K562 (cell line): ENCODE measurements at regions not wholly inside any gene's neighbourhood (a gene's known extent, or its start where the extent isn't known, plus 50 kb on each side); places are given as distances from the start of the nearest gene placed in this dataset.
A peak's percentile ranks its signal among the peaks of the same experiment; 100 is the strongest.

Source experiments
- ATAC-seq: fragments of 200-7000 bp; cut with Tn5 transposase; 3 replicates; pipeline ENCODE4 v1.9.1; 2020; ENCODE audit warnings: moderate library complexity
- BruUV-seq: library from RNA; stranded (reverse); fragments of 400-500 nt; replicated peaks from 2 replicates; lab custom pipeline; 2021; lab: Mats Ljungman, UMichigan
- CTCF ChIA-PET: fragments of 300-600 bp; formaldehyde crosslinking; extraction: SDS; loops from one replicate; lab custom pipeline; 2021; ENCODE audit warnings: low intra/inter-chr PET ratio; lab: Yijun Ruan, JAX
- POLR2A ChIA-PET: fragments of 300-600, 350-650 bp; sonication (Branson Sonifier 250); formaldehyde crosslinking; extraction: SDS; loops from one replicate; lab custom pipeline; 2021; ENCODE audit warnings: antibody characterized with exemption, inconsistent platforms; lab: Yijun Ruan, JAX
- DNase-seq, 4 experiments: peaks; one replicate each; pipeline versions ENCODE4 v3.0.0 to v3.0.0-alpha.2; 2011 to 2018; ENCODE audit warnings: low spot score in 3 of 4, mixed read lengths in 3 of 4; ENCODE audit errors: extremely low read depth in 1 of 4
- FAIRE-seq: peaks from 2 replicates; lab custom pipeline; 2011; peaks lifted over from hg19 to GRCh38; lab: Jason Lieb, UNC
- H2AFZ ChIP-seq: 2 replicates; pipeline ENCODE4 v1.6.0; 2011; ENCODE audit warnings: low read depth, low read length, control low read depth, inconsistent platforms
- H3K27ac ChIP-seq: fragments of 200-600 bp; 3 replicates; pipeline ENCODE4 v1.8.0; 2011; ENCODE audit warnings: low read depth, mild to moderate bottlenecking, control low read depth, inconsistent platforms, low read length, moderate library complexity, mixed read lengths; ENCODE audit errors: extremely low read depth
- H3K27me3 ChIP-seq, 2 experiments: fragments of 300-600 bp in 1 of 2; 2 replicates in 1 of 2; 3 replicates in 1 of 2; pipeline versions ENCODE4 v1.6.0 to v1.8.0; 2011; ENCODE audit warnings: inconsistent platforms in 2 of 2, low read length in 2 of 2, mild to moderate bottlenecking in 1 of 2, mixed read lengths in 1 of 2, moderate library complexity in 1 of 2; ENCODE audit not compliant: control insufficient read depth in 2 of 2, insufficient read depth in 2 of 2
- H3K36me3 ChIP-seq: fragments of 300-600 bp; 3 replicates; pipeline ENCODE4 v1.8.0; 2011; ENCODE audit warnings: mild to moderate bottlenecking, low read length, inconsistent platforms; ENCODE audit not compliant: control insufficient read depth, insufficient read depth
- H3K4me1 ChIP-seq, 2 experiments: fragments of 200-600 bp in 1 of 2; replicated peaks in 1 of 2; 2 replicates in 1 of 2; 3 replicates in 1 of 2; pipeline versions ENCODE4 v1.5.1 to v1.8.0; 2011; ENCODE audit warnings: inconsistent platforms in 2 of 2, low read length in 2 of 2, mild to moderate bottlenecking in 1 of 2, mixed read lengths in 1 of 2, moderate library complexity in 1 of 2; ENCODE audit not compliant: control insufficient read depth in 2 of 2, insufficient read depth in 2 of 2
- H3K4me2 ChIP-seq: 2 replicates; pipeline ENCODE4 v1.6.1; 2011; ENCODE audit warnings: low read length, control low read depth, inconsistent platforms, mixed read lengths; ENCODE audit not compliant: insufficient read depth
- H3K4me3 ChIP-seq: fragments of 200-600 bp; sonication (generic), shearing (Covaris generic); 2 replicates; pipeline ENCODE4 v1.5.1; 2016; ENCODE audit warnings: control low read depth, inconsistent platforms
- H3K79me2 ChIP-seq: fragments of 200-600 bp; 3 replicates; pipeline ENCODE4 v1.8.0; 2011; ENCODE audit warnings: low read length, inconsistent platforms; ENCODE audit not compliant: control insufficient read depth, insufficient read depth
- H3K9ac ChIP-seq, 2 experiments: 2 replicates each; pipeline versions ENCODE4 v1.6.0 to v1.6.1; 2011; ENCODE audit warnings: low read depth in 2 of 2, low read length in 2 of 2, control low read depth in 1 of 2, inconsistent platforms in 1 of 2, mild to moderate bottlenecking in 1 of 2, mixed read lengths in 1 of 2; ENCODE audit not compliant: insufficient read depth in 1 of 2
- H3K9me1 ChIP-seq: one replicate; pipeline ENCODE4 v1.6.0; 2011; ENCODE audit warnings: inconsistent platforms, mild to moderate bottlenecking, low read length, moderate library complexity; ENCODE audit not compliant: control insufficient read depth, insufficient read depth
- H3K9me3 ChIP-seq: replicated peaks from 2 replicates; pipeline ENCODE4 v1.5.1; 2011; ENCODE audit warnings: low read depth, low read length, inconsistent platforms; ENCODE audit not compliant: control insufficient read depth, insufficient read depth
- H4K20me1 ChIP-seq: replicated peaks from 2 replicates; pipeline ENCODE4 v1.6.1; 2011; ENCODE audit warnings: low read length, inconsistent platforms, mixed read lengths; ENCODE audit not compliant: control insufficient read depth, insufficient read depth
- REST ChIP-seq, 2 experiments: fragments of 450-650 bp; formaldehyde crosslinking in 1 of 2; IDR thresholded peaks; 2 replicates each; pipeline versions ENCODE4 v1.4.0 to v1.6.1; 2014 to 2020; ENCODE audit warnings: mild to moderate bottlenecking in 2 of 2, borderline replicate concordance in 1 of 2, low read depth in 1 of 2
- SIN3A ChIP-seq, 2 experiments: fragments of 150-350 bp in 1 of 2; IDR thresholded peaks; 2 replicates each; pipeline ENCODE4 v1.6.1; 2011 to 2016; ENCODE audit warnings: borderline replicate concordance in 2 of 2, low read depth in 2 of 2, low read length in 2 of 2, mild to moderate bottlenecking in 2 of 2, moderate library complexity in 2 of 2; ENCODE audit not compliant: control insufficient read depth in 1 of 2
- WGBS: fragments of 100-300 bp; shearing (Covaris generic); methylation state at CpG from one replicate; pipeline ENCODE4 v1.1.6; 2016; ENCODE audit warnings: low coverage, mixed read lengths; ENCODE audit not compliant: insufficient coverage; ENCODE audit errors: missing lambda C conversion rate; 5-methylcytosine and 5-hydroxymethylcytosine counted together
- in situ Hi-C: fragments of 300-500 bp; cut with MboI; formaldehyde crosslinking; loops from 4 replicates; pipeline ENCODE4 v1.15.0; 2018; ENCODE audit warnings: inconsistent platforms, mixed read lengths
- intact Hi-C: fragments of 100-400 bp; cut with micrococcal nuclease; formaldehyde crosslinking; loops from 2 replicates; pipeline ENCODE4 v1.14.2; 2022

GRCh38 chrX:7574325-7574724 is 268.6 kb upstream of the VCX start:
- DNase-seq (peak in 1 of 4 experiments; percentile 0), ATAC-seq (no peak), FAIRE-seq (no peak)
- TF ChIP-seq REST (IDR thresholded peaks at IDR 0.05; ENCODE audit: borderline replicate concordance) (peak; percentile 73), REST (CRISPR knock-in tag; IDR thresholded peaks at IDR 0.05; ENCODE audit: low read depth) (no peak), SIN3A (IDR thresholded peaks at IDR 0.05; ENCODE audit: borderline replicate concordance in 2 of 2, control insufficient read depth in 1 of 2, low read depth in 2 of 2, low read length in 2 of 2) (no peak)
- Histone ChIP-seq H2AFZ (no peak overlapping the region), H3K27ac (no peak overlapping the region), H3K9ac (no peak overlapping the region), H3K9me1 (no peaks in the 10 kb centered on the region), H3K4me2 (no peak overlapping the region), H3K4me3 (no peak overlapping the region), H3K4me1 (no peaks in the 10 kb centered on the region), H3K79me2 (no peaks in the 10 kb centered on the region), H4K20me1 (no peaks in the 10 kb centered on the region), H3K36me3 (no peaks in the 10 kb centered on the region), H3K27me3 (no peaks in the 10 kb centered on the region), H3K9me3 (no peaks in the 10 kb centered on the region)
- intact Hi-C loops: no loop called here
- WGBS: 0% methylated on average over 2 of the region's 3 CpGs
- in situ Hi-C loops: no loop called here
- CTCF ChIA-PET: no interaction called here
- BruUV-seq: no TSS peak
- POLR2A ChIA-PET: no interaction called here
